GM21423 (cell line): ENCODE measurements at regions not wholly inside any gene's neighbourhood (a gene's known extent, or its start where the extent isn't known, plus 50 kb on each side); places are given as distances from the start of the nearest gene placed in this dataset.
"Not testable (repeated sequence)": the region's sequence is repeated elsewhere in the genome, so short reads cannot be mapped to it uniquely, and the experiment has no call there.

Source experiments
- ATAC-seq: cut with Tn5 transposase; IDR thresholded peaks from one replicate; pipeline ENCODE4 v1.9.1; 2021; ENCODE audit warnings: mild to moderate bottlenecking, moderate library complexity; ENCODE audit not compliant: unreplicated experiment

DNA sequence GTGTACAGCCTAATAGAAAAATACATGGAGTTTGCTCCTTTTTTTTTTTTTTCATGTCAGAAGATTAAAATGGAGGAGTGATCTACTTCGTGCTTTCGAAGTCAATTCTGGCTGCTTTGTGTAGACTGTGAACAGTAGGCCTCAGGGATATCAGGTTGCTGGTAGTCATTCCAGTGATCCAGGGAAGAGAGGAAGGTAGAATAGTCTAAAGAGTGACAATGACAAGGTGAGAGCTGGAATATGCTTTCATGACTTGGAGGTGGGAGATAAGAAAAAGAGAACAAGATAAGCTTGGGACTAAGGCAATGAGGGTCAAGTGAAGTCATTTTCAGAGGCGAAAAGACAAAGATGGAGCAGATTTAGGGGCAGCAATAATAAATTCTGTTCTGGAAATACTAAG, 111.3 kb upstream of the MIR17HG start:
- no peak for ATAC-seq

GRCh38 chr13:91236921-91237320, 110.6 kb upstream of the MIR17HG start:
- ATAC-seq, result no peak

GRCh38 chr13:91238036-91238435, 109.5 kb upstream of the MIR17HG start:
- no peak for ATAC-seq

GRCh38 chr13:91240341-91240740, 107.1 kb upstream of the MIR17HG start:
- no peak for ATAC-seq

DNA sequence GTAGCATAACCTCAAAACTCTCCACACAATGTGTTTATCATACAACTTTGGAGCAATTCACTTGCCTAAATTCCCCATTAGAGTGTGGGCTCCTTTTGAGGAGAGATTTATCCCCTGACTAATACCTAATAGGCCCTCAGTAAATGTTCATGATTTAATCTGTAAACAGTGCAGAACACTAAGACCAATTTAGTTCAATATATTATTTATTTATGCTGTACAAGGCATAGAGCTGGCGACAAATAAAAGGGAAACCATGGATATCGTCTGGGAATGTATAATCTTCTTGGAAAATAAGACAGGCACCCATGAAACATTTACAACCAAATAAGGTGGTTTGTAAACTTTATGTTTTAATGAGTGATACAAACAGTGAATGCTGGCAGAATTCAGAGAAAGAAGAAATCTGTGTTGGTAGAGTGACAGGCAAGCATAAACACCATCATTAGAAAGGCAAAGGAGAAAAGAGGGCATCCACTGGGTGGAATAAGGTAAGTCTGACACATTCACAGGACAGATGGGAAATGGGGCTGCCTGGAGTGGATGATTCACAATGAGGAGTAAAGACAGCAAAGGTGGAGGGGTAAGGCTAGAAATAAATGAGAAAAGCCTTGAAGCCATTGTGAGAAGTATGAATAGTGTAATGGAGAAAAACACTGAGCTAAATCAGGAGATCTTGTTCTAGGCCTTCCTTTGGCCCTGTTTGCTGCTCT, 106.1 kb upstream of the MIR17HG start:
- ATAC-seq, result no peak

- no peak for ATAC-seq
Measured at GRCh38 chr13:91242652-91243051, 104.8 kb upstream of the MIR17HG start.

DNA sequence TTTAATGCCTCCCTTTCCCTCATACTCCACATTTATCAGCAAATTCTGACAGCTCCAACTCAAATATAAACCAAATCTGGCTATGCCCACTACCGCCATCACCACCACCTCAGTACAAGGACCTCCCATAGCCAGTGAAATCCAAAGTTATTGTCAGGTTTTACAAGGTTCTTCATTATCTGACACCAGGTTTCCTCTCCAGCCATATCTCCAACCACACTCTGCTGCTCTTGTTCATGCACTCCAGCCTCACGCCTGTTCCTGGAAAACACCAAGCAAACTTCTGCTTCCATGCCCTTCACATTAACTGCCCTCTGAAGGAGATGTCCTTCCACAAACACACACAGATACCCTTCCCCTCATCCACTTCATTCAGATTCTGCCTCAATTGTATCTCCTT, 102.2 kb upstream of the MIR17HG start:
- no peak for ATAC-seq

- ATAC-seq, result no peak
Measured at GRCh38 chr13:91247768-91248167, 99.7 kb upstream of the MIR17HG start.

DNA sequence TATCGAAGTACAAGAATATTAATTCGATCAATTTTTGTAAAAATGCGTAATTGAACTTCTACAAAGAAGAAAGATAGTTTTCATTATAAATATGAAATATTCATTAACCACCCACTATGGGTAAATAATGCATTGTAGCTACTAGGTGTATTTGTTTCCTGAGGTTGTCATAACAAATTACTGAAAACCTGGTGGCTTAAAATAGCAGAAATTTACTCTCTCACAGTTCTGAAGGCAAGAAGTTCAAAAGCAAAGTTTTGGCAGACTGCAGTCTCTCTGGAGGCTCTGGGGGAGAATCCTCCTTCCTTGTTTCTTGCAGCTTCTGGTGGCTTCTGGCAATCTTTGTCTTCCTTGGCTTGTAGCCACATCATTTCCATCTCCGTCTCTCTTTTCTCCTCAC, 99.2 kb upstream of the MIR17HG start:
- ATAC-seq, result no peak

- ATAC-seq, result no peak
Measured at GRCh38 chr13:91249370-91249769, 98.1 kb upstream of the MIR17HG start.

DNA sequence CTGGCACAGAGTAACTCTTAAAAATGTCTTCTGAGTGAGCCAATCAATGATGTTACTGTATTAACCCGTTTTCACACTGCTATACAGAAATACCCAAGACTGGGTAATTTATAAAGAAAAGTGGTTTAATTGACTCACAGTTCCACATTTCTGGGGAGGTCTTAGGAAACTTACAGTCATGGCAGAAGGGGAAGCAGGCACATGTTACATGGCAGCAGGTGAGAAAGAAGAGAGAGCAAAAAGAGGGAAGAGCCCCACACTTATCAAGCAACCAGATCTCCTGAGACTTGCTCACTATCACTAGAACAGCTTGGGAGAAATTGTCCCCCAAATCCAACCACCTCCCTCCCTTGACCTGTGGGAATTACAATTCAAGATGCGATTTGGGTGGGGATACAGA, 97.6 kb upstream of the MIR17HG start:
- no peak for ATAC-seq

DNA sequence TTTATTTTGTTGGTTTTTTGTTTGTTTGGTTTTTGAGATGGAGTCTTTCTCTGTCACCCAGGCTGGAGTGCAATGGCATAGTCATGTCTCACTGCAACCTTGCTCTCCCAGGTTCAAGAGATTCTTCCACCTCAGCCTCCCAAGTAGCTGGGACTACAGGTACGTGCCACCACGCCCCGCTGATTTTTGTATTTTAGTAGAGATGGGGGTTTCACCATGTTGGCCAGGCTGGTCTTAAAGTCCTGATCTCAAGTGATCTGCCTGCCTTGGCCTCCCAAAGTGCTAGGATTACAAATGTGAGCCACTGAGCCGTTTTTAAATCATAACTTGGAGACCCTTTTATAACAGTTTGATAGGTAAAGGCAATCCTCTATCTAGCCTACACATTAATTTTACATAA, 95.9 kb upstream of the MIR17HG start:
- ATAC-seq, result not testable (repeated sequence)

DNA sequence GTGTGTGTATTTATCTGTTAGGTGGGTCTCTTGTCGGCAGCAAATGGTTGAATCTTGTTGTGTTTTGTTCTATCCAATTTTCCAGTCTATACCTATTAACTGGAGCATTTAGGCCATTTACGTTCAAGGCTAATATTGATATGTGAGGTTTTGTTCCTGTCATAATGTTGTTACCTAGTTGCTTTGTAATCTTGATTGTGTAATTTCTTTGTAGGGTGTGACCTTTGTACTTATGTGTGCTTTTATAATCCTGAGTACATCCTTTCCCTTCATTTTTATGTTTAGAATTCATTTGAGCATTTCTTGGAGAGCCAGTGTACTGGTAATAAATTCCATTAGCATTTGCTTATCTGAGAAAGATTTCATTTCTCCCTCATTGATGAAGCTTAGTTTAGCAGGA, 83.0 kb upstream of the MIR17HG start:
- no peak for ATAC-seq

- no peak for ATAC-seq
Measured at GRCh38 chr13:91269237-91269636, 78.2 kb upstream of the MIR17HG start.

GRCh38 chr13:91270031-91270430, 77.5 kb upstream of the MIR17HG start:
- no peak for ATAC-seq

- ATAC-seq, result no peak
Measured at GRCh38 chr13:91272235-91272777, 75.2 kb upstream of the MIR17HG start.

- no peak for ATAC-seq
Measured at GRCh38 chr13:91273675-91274074, 73.8 kb upstream of the MIR17HG start.

GRCh38 chr13:91277013-91277676, 70.3 kb upstream of the MIR17HG start:
- ATAC-seq, result no peak

- no peak for ATAC-seq
Measured at GRCh38 chr13:91278291-91278690, 69.2 kb upstream of the MIR17HG start.

GRCh38 chr13:91278888-91279287, 68.6 kb upstream of the MIR17HG start:
- no peak for ATAC-seq

DNA sequence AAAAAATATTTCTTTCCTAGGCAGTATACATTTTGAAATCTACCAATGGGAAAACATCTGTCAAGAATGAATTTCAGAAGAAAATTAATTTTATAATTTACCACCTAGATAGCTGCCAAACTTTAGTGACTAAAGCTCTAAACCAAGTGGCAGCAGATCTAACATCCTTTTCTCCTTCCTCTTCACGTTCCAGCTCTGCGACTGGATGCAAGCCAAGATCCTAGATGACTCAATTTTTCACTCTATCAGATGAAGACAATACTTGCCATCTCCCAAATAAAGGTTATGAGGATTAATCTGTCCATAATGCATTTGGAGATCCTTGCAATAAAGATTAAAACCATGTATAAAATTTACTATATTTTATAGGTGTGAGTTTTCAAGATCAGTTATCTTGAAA, 66.7 kb upstream of the MIR17HG start:
- ATAC-seq, result no peak

GRCh38 chr13:91284335-91284734, 63.2 kb upstream of the MIR17HG start:
- ATAC-seq, result no peak
